HG03521 (cell line): ENCODE measurements at regions not wholly inside any gene's neighbourhood (a gene's known extent, or its start where the extent isn't known, plus 50 kb on each side); places are given as distances from the start of the nearest gene placed in this dataset.
"Not testable (repeated sequence)": the region's sequence is repeated elsewhere in the genome, so short reads cannot be mapped to it uniquely, and the experiment has no call there.

ENCODE experiments used
- ATAC-seq: cut with Tn5 transposase; IDR thresholded peaks from one replicate; pipeline ENCODE4 v1.9.1; 2021; ENCODE audit warnings: mild to moderate bottlenecking, moderate library complexity; ENCODE audit not compliant: unreplicated experiment

GRCh38 chr15:35975941-35976340, 430.0 kb upstream of the DPH6 start:
- no peak for ATAC-seq

- ATAC-seq, result no peak
Observed at GRCh38 chr15:35979608-35980007, 433.6 kb upstream of the DPH6 start.

GRCh38 chr15:35980719-35981118, 434.8 kb upstream of the DPH6 start:
- no peak for ATAC-seq

GRCh38 chr15:35986191-35986721, 440.3 kb upstream of the DPH6 start:
- ATAC-seq, result no peak

- ATAC-seq, result no peak
Observed at GRCh38 chr15:35987056-35987455, 441.1 kb upstream of the DPH6 start.

DNA sequence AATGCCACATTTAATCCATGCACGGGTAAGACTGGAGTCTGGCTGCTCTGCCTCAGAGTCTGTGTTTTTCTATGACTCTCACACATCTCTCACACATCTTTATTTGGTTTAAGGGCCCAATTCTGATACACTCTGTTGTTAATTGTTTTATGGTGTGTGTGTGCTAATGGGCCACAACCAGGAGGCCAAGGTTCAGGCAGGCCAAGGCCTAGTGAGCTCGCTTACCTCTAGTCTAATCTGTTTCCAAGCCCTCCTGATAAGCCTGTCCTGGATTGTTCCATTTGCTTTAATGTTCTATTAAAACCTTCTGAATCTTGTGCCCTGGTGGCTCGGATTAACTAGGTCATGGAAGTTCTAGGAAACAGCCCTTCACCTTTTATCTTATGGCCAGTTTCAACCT, 445.4 kb upstream of the DPH6 start:
- ATAC-seq, result no peak

GRCh38 chr15:35992791-35993190, 446.8 kb upstream of the DPH6 start:
- ATAC-seq, result no peak

- ATAC-seq, result no peak
Observed at GRCh38 chr15:35993196-35993595, 447.2 kb upstream of the DPH6 start.

GRCh38 chr15:35994876-35995275, 448.9 kb upstream of the DPH6 start:
- no peak for ATAC-seq

GRCh38 chr15:35998663-35999602, 453.0 kb upstream of the DPH6 start:
- ATAC-seq, result no peak

DNA sequence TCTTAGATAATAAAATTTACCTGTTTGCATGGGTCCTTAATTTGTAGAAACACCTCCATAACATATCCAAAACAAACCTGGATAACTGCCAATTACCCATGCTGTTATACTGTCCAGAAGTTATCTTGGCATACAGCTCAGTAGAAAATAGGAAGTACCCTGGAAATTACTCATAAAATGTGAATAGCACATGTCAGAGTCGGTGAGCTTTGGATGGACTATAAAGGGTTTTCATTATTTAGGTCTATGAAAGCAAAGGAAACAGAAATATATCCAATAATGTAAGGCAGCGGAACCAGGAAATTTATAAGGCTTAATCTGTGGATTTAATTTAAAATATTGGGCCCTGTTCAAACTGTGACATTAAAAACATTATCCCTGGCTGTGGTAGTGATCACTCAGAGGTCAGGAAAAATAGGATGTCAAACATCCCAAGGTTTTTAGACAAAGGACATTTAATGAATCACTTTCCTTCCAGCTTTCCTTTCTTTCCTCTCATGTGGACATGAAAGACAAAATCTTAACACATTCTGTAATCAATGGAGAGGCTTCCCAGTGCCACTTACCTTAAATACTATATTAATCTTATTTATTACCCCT, 459.0 kb upstream of the DPH6 start:
- ATAC-seq, result no peak

DNA sequence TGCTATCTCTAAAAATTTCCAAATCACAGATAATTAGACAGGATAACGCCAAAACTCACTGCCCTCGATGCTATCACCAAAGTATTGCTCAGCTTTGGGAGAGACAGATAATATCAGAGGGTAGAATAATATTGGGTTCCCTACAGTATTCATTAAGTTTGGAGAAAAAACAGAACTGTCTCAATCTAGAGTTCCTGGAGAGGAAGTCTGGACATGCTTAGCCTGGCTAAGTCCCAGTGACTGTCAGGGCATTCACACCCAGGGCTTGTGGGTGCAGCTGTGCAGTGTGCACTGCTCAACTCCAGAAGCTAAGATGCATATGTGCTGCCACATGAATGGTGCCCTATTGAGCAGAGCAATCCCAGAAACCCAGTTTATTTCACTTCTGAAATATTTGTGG, 459.6 kb upstream of the DPH6 start:
- no peak for ATAC-seq

- ATAC-seq, result no peak
Observed at GRCh38 chr15:36007699-36008098, 461.7 kb upstream of the DPH6 start.

- no peak for ATAC-seq
Observed at GRCh38 chr15:36008719-36009118, 462.8 kb upstream of the DPH6 start.

DNA sequence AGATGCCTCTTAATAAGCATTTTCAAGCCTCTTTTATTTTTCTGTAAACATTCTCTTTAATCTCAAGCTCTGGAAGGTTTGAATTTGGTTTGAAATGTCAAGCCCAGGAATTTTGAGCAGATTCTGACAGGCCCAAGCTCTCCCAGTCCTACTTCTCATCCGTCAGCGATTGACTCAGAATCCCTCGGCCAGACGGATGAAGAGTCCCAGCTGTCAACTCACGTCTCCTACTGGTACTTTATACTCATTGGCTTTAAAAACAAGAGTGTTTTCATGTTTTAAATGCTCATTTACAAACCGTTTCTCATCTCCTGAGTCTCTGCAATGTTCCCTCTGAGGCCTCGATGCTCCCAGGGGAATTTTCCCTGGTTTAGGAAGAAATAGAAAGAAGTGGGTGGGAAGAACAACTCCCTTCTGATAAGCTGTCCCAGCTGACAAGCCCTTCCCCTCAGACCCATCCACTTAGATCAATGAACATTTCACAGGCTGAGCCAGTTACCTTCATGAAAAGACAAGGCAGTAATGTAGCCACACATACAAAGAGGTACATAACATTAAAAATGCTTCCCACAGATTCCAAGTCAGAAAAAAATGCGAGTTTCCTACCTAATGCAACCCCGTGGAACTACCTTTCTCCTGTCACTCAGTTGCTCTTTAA, 478.2 kb upstream of the DPH6 start:
- no peak for ATAC-seq

- ATAC-seq, result no peak
Observed at GRCh38 chr15:36026627-36027283, 480.8 kb upstream of the DPH6 start.

- no peak for ATAC-seq
Observed at GRCh38 chr15:36029606-36030210, 483.7 kb upstream of the DPH6 start.

GRCh38 chr15:36039996-36040572, 494.1 kb upstream of the DPH6 start:
- no peak for ATAC-seq

GRCh38 chr15:36047018-36047716, 501.2 kb upstream of the DPH6 start:
- not testable (repeated sequence) for ATAC-seq

DNA sequence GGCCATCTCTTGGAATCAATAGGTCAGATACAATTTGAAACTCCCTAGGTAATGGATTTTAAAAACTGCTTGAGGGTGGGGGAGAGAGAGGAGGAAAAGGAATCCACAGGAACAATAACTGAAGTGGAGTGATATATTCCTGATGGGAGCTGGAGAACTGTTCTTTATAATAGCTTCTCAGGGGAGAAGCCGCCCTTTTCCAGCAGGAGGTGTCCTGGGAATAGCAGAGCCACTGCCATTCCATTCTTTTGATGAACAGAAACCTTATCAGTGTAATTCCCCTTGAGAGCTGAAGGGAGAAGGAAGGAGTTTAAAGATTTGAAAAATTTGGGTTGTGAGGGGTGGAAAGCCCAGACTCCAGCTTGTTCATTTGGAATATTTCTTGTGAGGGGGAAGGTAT, 504.9 kb upstream of the DPH6 start:
- no peak for ATAC-seq
